ENCODE measurements at regions not wholly inside any gene's neighbourhood (a gene's known extent, or its start where the extent isn't known, plus 50 kb on each side); places are given as distances from the start of the nearest gene placed in this dataset.

DNA sequence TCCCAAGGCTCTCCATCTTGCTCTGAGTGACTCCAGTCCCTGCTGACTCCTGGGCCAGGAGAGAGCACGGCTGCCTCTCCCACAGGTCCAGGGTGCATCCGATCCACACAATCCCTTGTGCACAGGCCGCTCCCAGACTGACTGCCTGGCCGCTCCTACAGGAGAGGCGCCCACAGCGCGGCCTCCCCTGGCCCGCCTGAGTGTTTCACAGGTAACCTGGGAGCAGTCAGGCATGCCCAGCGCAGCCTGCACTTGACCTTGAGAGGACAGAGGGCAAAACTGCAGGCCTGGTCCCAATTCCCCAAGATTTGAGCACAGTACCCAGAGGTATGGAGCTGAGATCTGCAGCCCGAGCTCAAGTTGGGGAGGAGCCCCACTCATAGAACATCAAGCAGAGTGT is 490.2 kb downstream of the CNTN6 start:
- H3K9me3 ChIP-seq (ENCODE audit: insufficient read depth, low read depth, low read length), result peaks cover 10% of the 10 kb centered on the region; the same call in 1 of the 2 replicates
- no peaks in the 10 kb centered on the region for H3K36me3 ChIP-seq (ENCODE audit: insufficient read depth, low read length)
- no peaks in the 10 kb centered on the region for H3K4me1 ChIP-seq (ENCODE audit: insufficient read depth, low read length, poor library complexity, severe bottlenecking)
- H3K9ac ChIP-seq (ENCODE audit: low read depth, low read length, poor library complexity, severe bottlenecking), result no peak overlapping the region
- no peaks in the 10 kb centered on the region for H3F3A ChIP-seq (ENCODE audit: low read depth)
- no peak for TF ChIP-seq EZH2phosphoT487 (IDR thresholded peaks at IDR 0.05; ENCODE audit: borderline replicate concordance)
- TF ChIP-seq, protein P1, sequence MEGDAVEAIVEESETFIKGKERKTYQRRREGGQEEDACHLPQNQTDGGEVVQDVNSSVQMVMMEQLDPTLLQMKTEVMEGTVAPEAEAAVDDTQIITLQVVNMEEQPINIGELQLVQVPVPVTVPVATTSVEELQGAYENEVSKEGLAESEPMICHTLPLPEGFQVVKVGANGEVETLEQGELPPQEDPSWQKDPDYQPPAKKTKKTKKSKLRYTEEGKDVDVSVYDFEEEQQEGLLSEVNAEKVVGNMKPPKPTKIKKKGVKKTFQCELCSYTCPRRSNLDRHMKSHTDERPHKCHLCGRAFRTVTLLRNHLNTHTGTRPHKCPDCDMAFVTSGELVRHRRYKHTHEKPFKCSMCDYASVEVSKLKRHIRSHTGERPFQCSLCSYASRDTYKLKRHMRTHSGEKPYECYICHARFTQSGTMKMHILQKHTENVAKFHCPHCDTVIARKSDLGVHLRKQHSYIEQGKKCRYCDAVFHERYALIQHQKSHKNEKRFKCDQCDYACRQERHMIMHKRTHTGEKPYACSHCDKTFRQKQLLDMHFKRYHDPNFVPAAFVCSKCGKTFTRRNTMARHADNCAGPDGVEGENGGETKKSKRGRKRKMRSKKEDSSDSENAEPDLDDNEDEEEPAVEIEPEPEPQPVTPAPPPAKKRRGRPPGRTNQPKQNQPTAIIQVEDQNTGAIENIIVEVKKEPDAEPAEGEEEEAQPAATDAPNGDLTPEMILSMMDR (conservative IDR thresholded peaks at IDR 0.05; ENCODE audit: low read length), result no peak
- no peak overlapping the region for H2AFZ ChIP-seq (ENCODE audit: low read length)
- H3K27me3 ChIP-seq (ENCODE audit: insufficient read depth, low read length, poor library complexity, severe bottlenecking), result no peaks in the 10 kb centered on the region
- no peaks in the 10 kb centered on the region for H3K79me2 ChIP-seq (ENCODE audit: insufficient read depth, low read length)
- H4K20me1 ChIP-seq (ENCODE audit: insufficient read depth, low read length, poor library complexity, severe bottlenecking), result no peaks in the 10 kb centered on the region
- no peak overlapping the region for H3K4me3 ChIP-seq (ENCODE audit: low read length, poor library complexity, severe bottlenecking)
- H3K9me2 ChIP-seq (replicated peaks; ENCODE audit: low read depth, low read length), result no peaks in the 10 kb centered on the region
- no peak overlapping the region for H3K4me2 ChIP-seq (ENCODE audit: low read depth, low read length, poor library complexity, severe bottlenecking)

DNA sequence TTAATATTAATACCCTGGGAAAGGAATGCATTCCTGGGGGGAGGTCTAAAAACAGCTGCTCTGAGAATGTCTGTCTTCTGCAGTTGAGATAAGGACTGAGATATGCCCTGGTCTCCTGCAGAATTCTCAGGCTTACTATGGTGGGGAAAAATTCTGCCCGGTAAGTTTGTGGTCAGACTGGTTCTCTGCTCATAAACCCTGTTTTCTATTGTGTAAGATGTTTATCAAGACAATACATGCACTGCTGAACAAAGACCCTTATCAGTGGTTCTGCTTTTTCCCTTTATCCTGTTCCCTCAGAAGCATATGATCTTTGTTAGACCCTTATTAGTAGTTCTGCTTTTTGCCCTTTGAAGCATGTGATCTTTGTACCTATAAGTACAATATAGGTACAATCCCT is 494.6 kb downstream of the CNTN6 start:
- no peak overlapping the region for H3K4me3 ChIP-seq (ENCODE audit: low read length, poor library complexity, severe bottlenecking)
- H3K4me1 ChIP-seq (ENCODE audit: insufficient read depth, low read length, poor library complexity, severe bottlenecking), result no peaks in the 10 kb centered on the region
- no peak for TF ChIP-seq EZH2phosphoT487 (IDR thresholded peaks at IDR 0.05; ENCODE audit: borderline replicate concordance)
- TF ChIP-seq, protein P1 (conservative IDR thresholded peaks at IDR 0.05; ENCODE audit: low read length), result no peak
- peaks cover 16% of the 10 kb centered on the region; the same call in 1 of the 2 replicates for H3K9me3 ChIP-seq (ENCODE audit: insufficient read depth, low read depth, low read length)
- H3K27me3 ChIP-seq (ENCODE audit: insufficient read depth, low read length, poor library complexity, severe bottlenecking), result no peaks in the 10 kb centered on the region
- H3K9ac ChIP-seq (ENCODE audit: low read depth, low read length, poor library complexity, severe bottlenecking), result no peak overlapping the region
- H3K9me2 ChIP-seq (replicated peaks; ENCODE audit: low read depth, low read length), result no peaks in the 10 kb centered on the region
- no peak overlapping the region for H3K4me2 ChIP-seq (ENCODE audit: low read depth, low read length, poor library complexity, severe bottlenecking)
- no peaks in the 10 kb centered on the region for H3K36me3 ChIP-seq (ENCODE audit: insufficient read depth, low read length)
- no peaks in the 10 kb centered on the region for H4K20me1 ChIP-seq (ENCODE audit: insufficient read depth, low read length, poor library complexity, severe bottlenecking)
- no peak overlapping the region for H2AFZ ChIP-seq (ENCODE audit: low read length)
- H3F3A ChIP-seq (ENCODE audit: low read depth), result no peaks in the 10 kb centered on the region
- no peaks in the 10 kb centered on the region for H3K79me2 ChIP-seq (ENCODE audit: insufficient read depth, low read length)

DNA sequence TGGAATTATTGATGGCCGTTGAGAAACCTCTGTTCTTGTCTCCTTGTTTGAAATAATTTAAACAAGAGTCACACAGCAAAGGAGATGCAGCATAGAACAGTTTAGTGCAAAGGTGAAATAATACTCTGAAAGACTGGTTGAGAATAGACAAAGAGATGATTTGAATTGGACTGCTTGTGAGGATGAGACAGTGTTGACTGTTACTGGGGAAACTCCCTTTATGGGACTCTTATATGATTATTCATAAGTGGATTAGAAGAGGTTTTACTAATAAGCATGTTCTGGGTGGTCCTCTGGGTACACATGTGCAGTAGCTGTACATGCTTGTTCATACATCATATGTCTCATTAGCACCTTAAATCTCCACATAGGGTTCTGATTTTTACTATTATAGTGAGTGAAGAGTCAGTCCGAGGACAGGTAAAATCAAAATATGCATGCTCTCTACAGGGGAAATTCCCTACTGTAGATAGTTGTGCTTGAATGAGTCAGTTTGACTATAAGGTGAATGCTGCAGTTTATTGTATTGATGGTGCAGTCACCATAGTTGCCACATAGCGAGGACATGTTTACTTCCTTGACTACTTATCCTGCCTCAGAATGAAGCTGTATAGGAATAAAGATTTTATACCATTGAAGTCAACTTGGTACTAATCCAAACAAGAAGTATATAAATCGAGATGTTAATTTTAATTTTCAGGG is 498.7 kb downstream of the CNTN6 start:
- 0 out of 2 replicates have a peak, but pooled peaks cover 6% of the 10 kb centered on the region for H3K9me3 ChIP-seq (ENCODE audit: insufficient read depth, low read depth, low read length)
- no peaks in the 10 kb centered on the region for H3K36me3 ChIP-seq (ENCODE audit: insufficient read depth, low read length)

More for the DNA sequence above, 498.7 kb downstream of the CNTN6 start:
- Histone ChIP-seq H3K4me2 (ENCODE audit: low read depth, low read length, poor library complexity, severe bottlenecking) (no peak overlapping the region), H2AFZ (ENCODE audit: low read length) (no peak overlapping the region), H3K9me2 (replicated peaks; ENCODE audit: low read depth, low read length) (no peaks in the 10 kb centered on the region), H3K4me3 (ENCODE audit: low read length, poor library complexity, severe bottlenecking) (no peak overlapping the region), H4K20me1 (ENCODE audit: insufficient read depth, low read length, poor library complexity, severe bottlenecking) (no peaks in the 10 kb centered on the region), H3K27me3 (ENCODE audit: insufficient read depth, low read length, poor library complexity, severe bottlenecking) (no peaks in the 10 kb centered on the region), H3K79me2 (ENCODE audit: insufficient read depth, low read length) (no peaks in the 10 kb centered on the region), H3K4me1 (ENCODE audit: insufficient read depth, low read length, poor library complexity, severe bottlenecking) (no peaks in the 10 kb centered on the region), H3K9ac (ENCODE audit: low read depth, low read length, poor library complexity, severe bottlenecking) (no peak overlapping the region), H3F3A (ENCODE audit: low read depth) (no peaks in the 10 kb centered on the region)
- TF ChIP-seq EZH2phosphoT487 (IDR thresholded peaks at IDR 0.05; ENCODE audit: borderline replicate concordance), result no peak
- TF ChIP-seq, protein P1 (conservative IDR thresholded peaks at IDR 0.05; ENCODE audit: low read length), result no peak

Data from Loucy (cell line).